ENCODE measurements at regions not wholly inside any gene's neighbourhood (a gene's known extent, or its start where the extent isn't known, plus 50 kb on each side); places are given as distances from the start of the nearest gene placed in this dataset.
A peak's percentile ranks its signal among the peaks of the same experiment; 100 is the strongest.

DNA sequence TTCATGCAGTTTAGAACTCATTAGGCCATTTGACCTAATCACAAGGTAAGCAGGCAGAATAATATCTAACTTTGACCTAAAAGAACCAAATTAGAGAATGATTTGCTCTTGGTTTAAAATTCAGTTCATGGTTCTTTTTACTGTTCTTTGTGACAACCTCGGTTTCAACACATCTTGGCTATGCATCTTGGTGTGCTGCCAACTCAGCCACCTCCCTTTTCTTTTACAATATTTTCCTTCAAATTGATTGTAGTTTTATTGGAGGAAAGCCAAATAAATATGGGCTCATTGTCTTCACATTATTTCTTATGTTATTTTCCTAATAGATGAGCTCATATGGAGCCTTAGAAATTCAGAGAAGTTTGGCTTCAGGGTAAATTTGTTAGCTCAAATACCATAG lies 338.3 kb downstream of the SIPA1L2 start:
- TF ChIP-seq ZFX (IDR thresholded peaks at IDR 0.05; ENCODE audit: borderline replicate concordance), result no peak
- TF ChIP-seq, protein P1, sequence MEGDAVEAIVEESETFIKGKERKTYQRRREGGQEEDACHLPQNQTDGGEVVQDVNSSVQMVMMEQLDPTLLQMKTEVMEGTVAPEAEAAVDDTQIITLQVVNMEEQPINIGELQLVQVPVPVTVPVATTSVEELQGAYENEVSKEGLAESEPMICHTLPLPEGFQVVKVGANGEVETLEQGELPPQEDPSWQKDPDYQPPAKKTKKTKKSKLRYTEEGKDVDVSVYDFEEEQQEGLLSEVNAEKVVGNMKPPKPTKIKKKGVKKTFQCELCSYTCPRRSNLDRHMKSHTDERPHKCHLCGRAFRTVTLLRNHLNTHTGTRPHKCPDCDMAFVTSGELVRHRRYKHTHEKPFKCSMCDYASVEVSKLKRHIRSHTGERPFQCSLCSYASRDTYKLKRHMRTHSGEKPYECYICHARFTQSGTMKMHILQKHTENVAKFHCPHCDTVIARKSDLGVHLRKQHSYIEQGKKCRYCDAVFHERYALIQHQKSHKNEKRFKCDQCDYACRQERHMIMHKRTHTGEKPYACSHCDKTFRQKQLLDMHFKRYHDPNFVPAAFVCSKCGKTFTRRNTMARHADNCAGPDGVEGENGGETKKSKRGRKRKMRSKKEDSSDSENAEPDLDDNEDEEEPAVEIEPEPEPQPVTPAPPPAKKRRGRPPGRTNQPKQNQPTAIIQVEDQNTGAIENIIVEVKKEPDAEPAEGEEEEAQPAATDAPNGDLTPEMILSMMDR (IDR thresholded peaks at IDR 0.05), result no peak
- no peak overlapping the region for H3K27ac ChIP-seq

DNA sequence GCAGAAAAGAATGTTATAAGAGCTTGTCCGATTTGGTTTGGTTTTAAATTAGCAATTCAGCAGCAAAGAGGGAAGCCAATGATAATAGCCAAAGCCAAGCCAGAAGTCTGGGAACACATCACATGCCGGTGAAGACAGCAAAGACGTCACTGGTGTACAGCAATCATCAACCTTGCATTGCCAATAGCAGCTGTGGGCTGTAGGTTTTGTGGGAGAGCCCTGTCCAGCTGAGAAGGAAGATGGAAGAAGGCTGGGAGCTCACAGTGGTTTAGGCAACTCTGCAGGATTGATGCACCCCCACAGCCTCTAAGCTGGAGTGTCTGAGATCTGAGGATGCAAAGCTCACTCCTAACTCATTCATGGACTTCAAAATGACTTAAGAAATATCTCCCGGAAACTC lies 338.7 kb downstream of the SIPA1L2 start:
- TF ChIP-seq ZFX (IDR thresholded peaks at IDR 0.05; ENCODE audit: borderline replicate concordance), result no peak
- TF ChIP-seq, protein P1 (IDR thresholded peaks at IDR 0.05), result no peak

DNA sequence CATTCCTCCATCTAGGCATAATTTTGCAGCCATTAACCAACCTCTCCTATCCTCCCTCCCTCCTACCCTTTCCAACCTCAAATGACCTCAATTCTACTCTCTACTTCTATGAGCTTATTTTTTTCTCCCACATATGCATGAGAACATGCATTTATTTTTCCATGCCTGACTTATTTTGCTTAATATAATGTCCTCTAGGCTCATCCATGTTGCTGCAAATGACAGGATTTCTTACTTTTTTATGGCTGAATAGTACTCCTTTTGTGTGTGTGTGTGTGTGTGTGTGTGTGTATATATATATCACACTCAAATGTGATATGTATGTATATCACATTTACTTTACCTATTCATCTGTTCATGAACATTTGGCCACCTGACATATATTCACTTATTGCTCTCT lies 339.4 kb downstream of the SIPA1L2 start:
- no peak for TF ChIP-seq ZFX (IDR thresholded peaks at IDR 0.05; ENCODE audit: borderline replicate concordance)
- TF ChIP-seq, protein P1 (IDR thresholded peaks at IDR 0.05), result no peak
- no peak overlapping the region for H3K27ac ChIP-seq

More for the DNA sequence above, 338.7 kb downstream of the SIPA1L2 start:
- no peak overlapping the region for H3K27ac ChIP-seq

DNA sequence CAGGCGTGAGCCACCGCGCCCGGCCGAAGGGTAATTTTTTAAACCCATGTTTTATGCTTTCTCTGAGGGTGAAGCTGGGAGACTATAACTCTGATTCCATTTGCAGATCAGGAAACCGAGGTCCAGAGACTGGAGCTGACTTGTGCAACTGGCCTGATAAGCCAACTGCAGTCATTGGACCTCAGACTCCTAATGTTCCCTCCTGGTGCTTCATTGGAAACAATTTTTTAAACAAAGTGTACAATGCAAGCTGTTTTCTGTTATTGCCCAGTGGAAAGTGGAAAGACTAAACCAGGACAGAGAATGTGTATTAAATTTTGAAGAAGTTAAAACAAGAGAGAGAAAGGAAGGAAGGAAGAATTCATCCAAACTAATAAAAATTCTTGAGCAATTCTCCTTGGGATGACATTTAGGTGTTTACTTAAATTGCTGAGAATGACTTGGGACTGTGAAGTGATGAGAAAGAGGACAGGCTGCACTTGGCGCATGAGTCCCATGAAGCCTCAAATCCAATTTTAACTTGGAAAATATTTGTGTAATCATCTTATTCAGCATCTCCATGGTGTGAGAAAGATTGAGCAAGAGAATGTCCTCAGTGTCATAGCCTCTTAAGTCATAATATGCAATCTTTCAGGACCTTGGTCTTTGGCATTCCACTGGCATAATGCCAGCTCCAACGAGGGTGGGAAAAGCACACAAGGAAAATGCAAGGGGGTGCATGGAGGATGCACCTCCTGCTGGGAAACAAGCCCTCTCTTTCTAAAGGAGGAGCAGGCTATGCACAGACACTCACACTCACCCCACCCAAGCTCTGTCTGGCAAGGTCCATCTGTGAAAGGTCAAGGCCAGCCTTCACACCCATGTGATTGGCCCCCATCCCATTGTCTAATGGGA lies 342.0 kb downstream of the SIPA1L2 start:
- TF ChIP-seq ZFX (IDR thresholded peaks at IDR 0.05; ENCODE audit: borderline replicate concordance), result no peak
- no peak overlapping the region for H3K27ac ChIP-seq

DNA sequence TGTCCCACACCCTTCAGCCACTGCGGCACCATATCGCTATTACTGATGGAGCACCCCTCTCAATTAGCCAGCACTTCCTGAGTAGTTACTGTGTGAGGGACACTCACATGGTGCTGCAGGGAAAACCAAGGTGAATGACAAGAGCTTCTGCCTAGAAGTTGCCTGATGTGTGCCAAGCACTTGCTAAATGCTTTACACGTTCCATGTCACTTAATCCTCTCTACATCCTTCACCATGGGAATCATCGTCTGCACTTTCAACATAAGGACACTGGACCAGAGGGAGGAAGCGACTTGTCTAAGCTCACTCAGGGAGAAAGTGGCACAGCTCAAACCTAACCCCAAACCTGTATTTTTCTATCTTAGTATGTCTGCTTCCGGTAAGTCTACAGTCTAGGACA lies 344.8 kb downstream of the SIPA1L2 start:
- TF ChIP-seq, protein P1 (IDR thresholded peaks at IDR 0.05), result no peak
- no peak for TF ChIP-seq ZFX (IDR thresholded peaks at IDR 0.05; ENCODE audit: borderline replicate concordance)

DNA sequence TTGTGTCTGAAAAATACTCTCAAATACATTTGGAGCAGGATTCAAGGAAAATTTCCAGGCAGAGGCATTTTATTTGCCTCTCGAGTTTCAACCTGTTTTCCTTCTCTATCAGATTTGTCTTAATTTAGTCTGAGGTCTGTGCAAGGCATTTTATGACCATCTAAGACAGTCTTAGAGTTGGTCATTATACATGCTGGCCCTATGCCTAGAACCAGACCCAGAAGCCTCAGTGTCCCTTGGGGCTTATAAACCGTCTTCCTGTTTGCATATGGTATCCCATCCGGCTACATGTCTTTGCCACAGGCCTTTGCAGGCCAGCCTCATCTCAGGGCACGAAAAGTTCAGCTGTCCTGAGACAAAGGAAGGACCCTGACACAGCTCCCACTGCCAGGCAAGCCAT lies 346.1 kb downstream of the SIPA1L2 start:
- TF ChIP-seq ZFX (IDR thresholded peaks at IDR 0.05; ENCODE audit: borderline replicate concordance), result no peak
- TF ChIP-seq, protein P1 (IDR thresholded peaks at IDR 0.05), result no peak
- H3K27ac ChIP-seq, result peak overlapping the region; percentile 41

More for the DNA sequence above, 344.8 kb downstream of the SIPA1L2 start:
- no peak overlapping the region for H3K27ac ChIP-seq

DNA sequence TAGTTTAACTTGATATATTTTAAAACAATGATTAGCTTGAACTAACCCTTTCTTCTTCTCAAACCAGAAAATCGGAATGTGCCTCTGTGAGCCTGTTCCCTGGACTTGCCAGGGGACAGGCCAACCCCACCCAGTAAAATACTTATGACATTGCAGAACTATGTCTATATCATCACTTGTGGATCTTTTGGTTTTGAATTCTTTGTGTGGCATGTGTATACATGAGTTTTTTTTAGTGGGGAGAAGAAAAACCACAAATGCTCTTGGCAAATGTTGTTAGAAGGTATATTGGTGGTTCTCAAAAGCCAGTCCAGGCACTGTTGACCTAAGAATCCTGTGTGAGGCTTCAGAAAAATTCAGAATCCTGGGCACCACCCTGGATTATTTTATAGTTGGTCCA lies 347.4 kb downstream of the SIPA1L2 start:
- TF ChIP-seq, protein P1 (IDR thresholded peaks at IDR 0.05), result no peak
- TF ChIP-seq ZFX (IDR thresholded peaks at IDR 0.05; ENCODE audit: borderline replicate concordance), result no peak
- H3K27ac ChIP-seq, result peak overlapping the region; percentile 41; the same call in 1 of the 2 replicates

All from 22Rv1 (cell line).